Gastroesophageal sphincter (tissue), 4 donors: ENCODE measurements at regions not wholly inside any gene's neighbourhood (a gene's known extent, or its start where the extent isn't known, plus 50 kb on each side); places are given as distances from the start of the nearest gene placed in this dataset.

Experiments used
- ATAC-seq: fragments of 150-250 bp; one replicate; pipeline ENCODE4 v1.9.1; 2016; ENCODE audit warnings: mild to moderate bottlenecking, moderate library complexity
- H3K27ac ChIP-seq, 4 donors: fragments of 200-600 bp; sonication (generic) in 3 of 4; 1 replicate in 3 of 4; 2 replicates in 1 of 4; pipeline ENCODE4 v1.5.1; 2016 to 2019
- H3K27me3 ChIP-seq: fragments of 200-600 bp; sonication (generic); one replicate; pipeline ENCODE4 v1.5.1; 2019
- H3K36me3 ChIP-seq, 2 donors: fragments of 200-600 bp; sonication (generic); one replicate each; pipeline ENCODE4 v1.5.1; 2019; ENCODE audit warnings: control low read depth in 1 of 2
- H3K4me1 ChIP-seq, 3 donors: fragments of 200-600 bp; sonication (generic); 1 replicate in 2 of 3; 2 replicates in 1 of 3; pipeline ENCODE4 v1.5.1; 2016 to 2019; ENCODE audit warnings: control low read depth in 2 of 3
- H3K4me3 ChIP-seq, 2 donors: fragments of 200-600 bp; sonication (generic); one replicate each; pipeline ENCODE4 v1.5.1; 2019; ENCODE audit warnings: mild to moderate bottlenecking in 1 of 2, moderate library complexity in 1 of 2
- H3K9me3 ChIP-seq, 3 donors: fragments of 200-600 bp; sonication (generic); one replicate each; pipeline ENCODE4 v1.5.1; 2017 to 2019; ENCODE audit warnings: control low read depth in 2 of 3
- CTCF ChIP-seq, 4 experiments: fragments of 200-600 bp in 2 of 4; fragments of 450-650 bp in 2 of 4; sonication (generic) in 1 of 4; IDR thresholded peaks; one replicate each; pipeline ENCODE4 v1.5.1; 2017 to 2019; ENCODE audit warnings: antibody characterized with exemption in 4 of 4, mild to moderate bottlenecking in 2 of 4, moderate library complexity in 2 of 4
- EP300 ChIP-seq: sonication (generic); formaldehyde crosslinking; IDR thresholded peaks from one replicate; pipeline ENCODE4 v1.6.1; 2017; ENCODE audit warnings: antibody characterized with exemption, mild to moderate bottlenecking
- POLR2A ChIP-seq, 2 donors: fragments of 450-650 bp; IDR thresholded peaks; one replicate each; pipeline ENCODE4 v1.6.1; 2017; ENCODE audit warnings: antibody characterized with exemption in 2 of 2, mild to moderate bottlenecking in 2 of 2, moderate library complexity in 1 of 2
- POLR2AphosphoS5 ChIP-seq: sonication (generic); formaldehyde crosslinking; IDR thresholded peaks from one replicate; pipeline ENCODE4 v1.6.1; 2017; ENCODE audit warnings: antibody characterized with exemption
- WGBS, 2 donors: methylation state at CpG; one replicate each; pipeline ENCODE4 v1.1.5; 2018; ENCODE audit warnings: low coverage in 1 of 2; 5-methylcytosine and 5-hydroxymethylcytosine counted together

GRCh38 chr1:217077426-217077825 lies 354.2 kb upstream of the ESRRG start:
- Histone ChIP-seq H3K4me1 (peaks cover 0 to 49% (median 7%) of the 10 kb centered on the region in 3 donors), H3K36me3 (no peaks in the 10 kb centered on the region), H3K27ac (peak overlapping the region; percentile 12 to 78 (median 71)), H3K27me3 (no peaks in the 10 kb centered on the region), H3K9me3 (no peaks in the 10 kb centered on the region), H3K4me3 (peak overlapping the region; percentile 21 to 24)
- no peak for ATAC-seq
- 55 to 61% methylated on average over 3 of the region's 3 CpGs for WGBS, 2 donors
- no peak for TF ChIP-seq POLR2AphosphoS5
- TF ChIP-seq POLR2A (IDR thresholded peaks at IDR 0.05): no peak

- Histone ChIP-seq H3K9me3 (no peaks in the 10 kb centered on the region), H3K27me3 (no peaks in the 10 kb centered on the region), H3K4me1 (peaks cover 0 to 49% (median 7%) of the 10 kb centered on the region in 3 donors), H3K36me3 (no peaks in the 10 kb centered on the region), H3K4me3 (peak overlapping the region; percentile 21 to 24), H3K27ac (peak overlapping the region; percentile 64 to 78 (median 74))
- 21 to 23% methylated on average over 2 of the region's 2 CpGs for WGBS, 2 donors
- TF ChIP-seq POLR2AphosphoS5: no peak
- TF ChIP-seq CTCF (IDR thresholded peaks at IDR 0.05): no peak
- no peak for TF ChIP-seq EP300
- TF ChIP-seq POLR2A (IDR thresholded peaks at IDR 0.05): no peak
- no peak for ATAC-seq
These were observed 353.7 kb upstream of the ESRRG start for GRCh38 chr1:217076902-217077301.

- no peak for ATAC-seq
- Histone ChIP-seq H3K36me3 (no peaks in the 10 kb centered on the region), H3K9me3 (no peaks in the 10 kb centered on the region), H3K27ac (no peak overlapping the region), H3K4me1 (peaks cover 0 to 35% (median 7%) of the 10 kb centered on the region in 3 donors), H3K4me3 (no peak overlapping the region), H3K27me3 (no peaks in the 10 kb centered on the region)
- TF ChIP-seq POLR2AphosphoS5 (no peak), CTCF (IDR thresholded peaks at IDR 0.05) (no peak), EP300 (no peak), POLR2A (IDR thresholded peaks at IDR 0.05) (no peak)
- WGBS, 2 donors: 67% methylated on average over 1 of the region's 1 CpG; no CpG with 5 or more reads in 1 of the 2 donors
These were observed 349.7 kb upstream of the ESRRG start for GRCh38 chr1:217072926-217073325.

- Histone ChIP-seq H3K9me3 (no peaks in the 10 kb centered on the region), H3K4me1 (no peaks in the 10 kb centered on the region), H3K36me3 (no peaks in the 10 kb centered on the region), H3K4me3 (no peak overlapping the region), H3K27me3 (no peaks in the 10 kb centered on the region), H3K27ac (no peak overlapping the region)
- no peak for ATAC-seq
- 80 to 85% methylated on average over 1 of the region's 1 CpG for WGBS, 2 donors
- TF ChIP-seq POLR2A (IDR thresholded peaks at IDR 0.05): no peak
- TF ChIP-seq POLR2AphosphoS5: no peak
- TF ChIP-seq EP300: no peak
- no peak for TF ChIP-seq CTCF (IDR thresholded peaks at IDR 0.05)
These were observed 344.4 kb upstream of the ESRRG start for GRCh38 chr1:217067642-217068041.

GRCh38 chr1:217066794-217067193 lies 343.6 kb upstream of the ESRRG start:
- H3K27ac ChIP-seq: no peak overlapping the region
- TF ChIP-seq CTCF (IDR thresholded peaks at IDR 0.05) (no peak), POLR2AphosphoS5 (no peak), POLR2A (IDR thresholded peaks at IDR 0.05) (no peak), EP300 (no peak)
- no peaks in the 10 kb centered on the region for H3K27me3 ChIP-seq
- no peaks in the 10 kb centered on the region for H3K4me1 ChIP-seq
- ATAC-seq: no peak
- H3K4me3 ChIP-seq: no peak overlapping the region
- no peaks in the 10 kb centered on the region for H3K9me3 ChIP-seq
- WGBS, 2 donors: 76 to 83% methylated on average over 3 of the region's 3 CpGs
- no peaks in the 10 kb centered on the region for H3K36me3 ChIP-seq
